GM19240 (cell line): ENCODE measurements at regions not wholly inside any gene's neighbourhood (a gene's known extent, or its start where the extent isn't known, plus 50 kb on each side); places are given as distances from the start of the nearest gene placed in this dataset.

Source experiments
- DNase-seq: peaks from one replicate; pipeline ENCODE4 v3.0.0; 2011; ENCODE audit warnings: low spot score; ENCODE audit not compliant: insufficient read length

DNA sequence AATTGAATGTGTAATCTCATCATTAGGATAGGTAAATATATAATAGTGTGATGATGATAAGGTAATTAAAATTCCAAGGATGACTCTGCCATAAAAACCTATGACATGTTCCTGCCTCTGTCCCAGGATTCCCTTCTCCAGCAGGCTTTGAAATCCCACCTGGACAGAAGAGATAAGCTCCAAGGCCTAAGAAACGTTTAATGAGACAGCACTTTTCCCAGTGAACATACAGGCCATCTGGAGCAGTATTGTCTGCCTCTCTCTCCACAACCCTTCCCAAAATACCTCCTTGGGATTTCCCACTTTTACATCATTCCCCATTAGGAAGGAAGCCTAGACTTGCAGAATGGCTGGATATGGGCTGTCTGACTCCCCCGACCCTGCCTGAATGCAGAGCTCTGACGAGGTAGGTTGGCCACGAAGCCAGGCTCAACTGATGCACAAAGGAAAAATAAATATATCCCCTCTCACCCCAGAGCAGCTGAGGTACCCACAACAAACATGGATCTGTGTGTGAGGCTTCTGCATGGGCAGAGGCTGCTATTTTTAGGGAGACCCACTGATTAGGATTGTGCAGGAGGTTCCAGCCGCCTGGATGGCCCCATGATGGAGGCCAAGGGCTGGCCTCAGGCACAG is 71.0 kb downstream of the TMPRSS5 start:
- no peak for DNase-seq

GRCh38 chr11:113632981-113633380 is 73.1 kb downstream of the TMPRSS5 start:
- DNase-seq: no peak

- DNase-seq: no peak
Observed at GRCh38 chr11:113629562-113629961, 76.5 kb downstream of the TMPRSS5 start.

DNA sequence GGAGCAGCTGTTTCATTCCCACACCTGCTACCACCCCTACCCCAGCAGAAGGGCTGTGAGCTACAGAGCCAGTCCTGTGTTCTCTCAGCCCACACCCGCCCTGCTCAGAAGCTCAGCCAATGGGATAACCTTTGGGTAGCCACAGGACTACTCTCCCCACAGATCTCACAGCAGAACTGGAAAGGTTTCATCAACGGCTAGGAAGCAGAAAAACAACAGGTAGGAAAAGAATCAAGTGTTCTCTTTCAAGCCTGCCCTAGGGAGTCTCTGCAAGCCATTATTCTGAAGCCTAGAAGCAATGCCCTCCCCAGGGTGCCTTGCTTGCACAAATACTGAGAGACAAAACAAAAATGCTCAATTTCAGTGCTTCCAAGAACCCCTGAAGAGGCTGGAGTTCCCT is 77.2 kb downstream of the TMPRSS5 start:
- no peak for DNase-seq

DNA sequence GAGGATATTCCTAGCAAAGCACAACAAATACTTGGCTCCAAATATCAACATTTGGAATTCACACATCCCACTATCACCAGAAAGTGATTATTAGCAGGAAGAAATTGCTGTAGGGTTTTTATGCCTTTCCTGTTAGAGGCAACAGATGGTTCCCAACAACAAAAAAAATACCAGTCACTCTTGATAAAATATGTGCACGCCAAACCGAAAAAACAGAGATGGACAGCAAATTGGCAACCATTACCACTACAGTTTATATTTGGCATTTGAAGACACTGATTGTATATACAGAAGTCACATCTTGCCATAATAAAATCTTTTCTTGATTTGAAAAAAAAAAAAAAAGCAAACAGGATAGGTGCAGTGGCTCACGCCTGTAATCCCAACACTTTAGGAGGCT is 78.2 kb downstream of the TMPRSS5 start:
- no peak for DNase-seq

DNA sequence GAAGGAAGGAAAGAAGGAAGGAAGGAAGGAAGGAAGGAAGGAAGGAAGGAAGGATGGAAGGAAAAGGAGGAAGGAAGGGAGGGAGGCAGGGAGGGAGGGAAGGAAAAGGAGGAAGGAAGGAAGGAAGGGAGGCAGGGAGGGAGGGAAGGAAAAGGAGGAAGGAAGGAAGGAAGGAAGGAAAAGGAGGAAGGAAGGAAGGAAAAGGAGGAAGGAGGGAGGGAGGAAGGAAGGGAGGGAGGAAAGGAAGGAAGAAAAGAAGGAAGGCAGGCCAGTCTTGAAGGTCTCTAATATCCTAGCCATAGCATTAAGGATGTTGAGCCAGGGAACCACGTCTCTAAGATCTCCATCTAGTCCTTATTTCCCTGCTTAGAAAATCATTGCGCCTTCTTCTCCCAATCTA is 78.8 kb downstream of the TMPRSS5 start:
- no peak for DNase-seq

DNA sequence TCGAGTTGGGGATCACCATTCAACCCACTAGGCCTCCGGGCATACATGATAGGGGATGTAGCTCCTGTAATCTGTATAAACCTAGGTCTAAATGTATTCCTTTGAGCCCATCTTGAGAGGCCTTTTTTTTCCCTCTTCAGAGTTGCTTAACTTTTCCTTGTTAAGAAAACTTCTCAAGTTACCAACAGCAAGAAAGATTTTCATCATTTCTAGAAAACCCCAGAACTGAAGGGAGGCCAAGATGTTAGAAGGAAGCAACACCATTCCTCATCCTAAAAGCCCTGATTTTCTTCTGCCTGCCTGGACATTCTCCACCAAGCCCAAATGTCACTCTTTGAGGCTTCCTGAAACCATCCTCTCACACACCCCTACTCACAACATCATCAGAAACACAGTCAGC is 79.4 kb downstream of the TMPRSS5 start:
- DNase-seq: no peak

GRCh38 chr11:113623114-113623513 is 83.0 kb downstream of the TMPRSS5 start:
- DNase-seq: no peak

GRCh38 chr11:113618360-113618759 is 87.7 kb downstream of the TMPRSS5 start:
- no peak for DNase-seq

DNA sequence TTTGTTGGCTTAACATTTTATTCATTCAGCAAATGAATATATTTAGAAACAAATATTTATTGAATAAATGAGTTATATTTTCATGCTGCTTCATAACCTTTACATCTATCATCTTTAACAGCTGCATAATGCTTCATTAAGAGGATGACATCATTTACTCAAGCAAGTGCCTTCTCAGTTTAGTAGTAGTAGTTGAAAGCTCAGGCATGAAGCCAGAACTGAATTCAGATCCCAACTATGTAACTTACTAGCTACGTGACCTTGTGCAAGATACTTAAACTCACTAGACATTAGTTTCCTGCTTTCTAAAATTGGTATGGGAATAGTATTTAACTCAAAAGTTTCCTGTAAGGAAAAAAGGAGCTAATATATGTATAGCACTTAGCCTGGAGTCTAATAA is 90.3 kb downstream of the TMPRSS5 start:
- DNase-seq: no peak

GRCh38 chr11:113615098-113615497 is 91.0 kb downstream of the TMPRSS5 start:
- DNase-seq: no peak

- DNase-seq: no peak
Observed at GRCh38 chr11:113614097-113614496, 92.0 kb downstream of the TMPRSS5 start.

DNA sequence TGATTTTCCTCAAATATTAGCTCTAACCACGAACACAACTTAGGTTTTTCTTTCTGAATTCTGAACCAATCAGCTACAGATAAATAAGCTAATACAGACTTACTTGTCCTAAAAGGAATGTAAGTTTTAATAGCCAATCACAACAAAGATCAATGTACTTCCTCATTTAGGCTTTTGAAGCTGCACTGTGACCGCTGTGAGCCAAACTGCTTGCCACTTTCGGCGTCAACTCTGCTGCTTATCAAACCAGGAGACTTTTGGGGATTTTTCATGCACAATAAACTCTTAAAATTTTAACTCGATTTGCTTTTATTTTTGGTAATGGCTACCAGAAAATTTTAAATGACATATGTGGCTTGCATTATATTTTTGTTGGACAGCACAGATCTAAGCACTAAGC is 92.5 kb downstream of the TMPRSS5 start:
- DNase-seq: no peak

- DNase-seq: no peak
Observed at GRCh38 chr11:113604186-113604585, 101.9 kb downstream of the TMPRSS5 start.

DNA sequence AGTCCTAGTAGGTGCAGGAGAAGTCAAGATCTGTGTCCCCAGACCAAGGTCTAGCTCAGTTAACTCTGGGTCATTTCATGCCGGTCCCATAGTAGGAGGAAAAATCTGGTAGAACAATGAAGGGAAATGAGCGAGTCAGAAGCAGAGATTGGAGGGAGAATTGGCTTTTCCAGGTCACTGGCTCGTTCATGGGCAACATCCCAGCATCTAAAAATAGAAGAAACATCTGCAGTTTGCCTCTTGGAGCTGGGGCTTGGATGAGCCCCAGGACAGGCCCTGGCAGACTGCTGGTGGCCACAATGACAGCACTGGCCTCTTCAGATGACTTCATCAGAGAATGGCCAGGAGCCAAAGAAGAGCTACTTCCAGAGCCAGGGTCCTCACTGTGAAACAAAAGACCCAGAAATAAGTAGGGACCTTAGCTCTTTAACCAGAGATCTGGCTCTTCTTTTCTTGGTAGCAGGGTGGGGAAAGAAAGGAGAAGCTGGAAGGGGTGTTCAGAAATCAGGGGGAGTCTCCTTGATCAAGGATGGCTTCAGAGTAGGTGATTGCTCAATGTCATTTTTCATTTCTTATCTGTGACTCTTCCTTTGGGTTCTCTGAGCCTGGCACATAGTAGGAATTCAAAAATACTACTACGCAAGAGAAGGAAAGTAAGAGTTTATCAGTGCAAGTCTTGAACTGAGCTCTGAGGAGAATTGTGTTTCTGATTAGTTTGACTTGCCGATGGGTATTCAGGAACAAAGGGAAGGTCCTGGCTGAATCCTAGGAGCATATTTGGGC is 102.6 kb downstream of the TMPRSS5 start:
- DNase-seq: no peak

DNA sequence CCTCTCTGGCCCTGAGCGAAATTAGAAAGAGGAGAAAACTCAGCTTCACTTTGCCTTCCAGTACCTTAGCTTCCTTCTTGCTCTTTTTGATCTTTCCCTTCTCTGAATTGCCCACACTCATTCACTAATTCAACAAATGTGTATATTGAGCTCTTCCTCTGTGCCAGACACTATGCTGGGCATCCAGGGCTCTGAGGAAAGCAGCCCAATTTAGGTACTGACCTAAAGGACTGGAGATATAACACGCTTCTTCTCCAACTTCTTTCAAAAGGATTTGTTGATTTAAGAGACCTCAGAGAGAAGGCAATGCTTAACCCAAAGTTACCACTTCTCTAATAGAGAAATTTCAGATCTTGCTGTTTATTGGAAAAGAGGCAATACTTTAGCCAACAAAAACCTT is 103.6 kb downstream of the TMPRSS5 start:
- no peak for DNase-seq

- no peak for DNase-seq
Observed at GRCh38 chr11:113596658-113597057, 109.5 kb downstream of the TMPRSS5 start.

DNA sequence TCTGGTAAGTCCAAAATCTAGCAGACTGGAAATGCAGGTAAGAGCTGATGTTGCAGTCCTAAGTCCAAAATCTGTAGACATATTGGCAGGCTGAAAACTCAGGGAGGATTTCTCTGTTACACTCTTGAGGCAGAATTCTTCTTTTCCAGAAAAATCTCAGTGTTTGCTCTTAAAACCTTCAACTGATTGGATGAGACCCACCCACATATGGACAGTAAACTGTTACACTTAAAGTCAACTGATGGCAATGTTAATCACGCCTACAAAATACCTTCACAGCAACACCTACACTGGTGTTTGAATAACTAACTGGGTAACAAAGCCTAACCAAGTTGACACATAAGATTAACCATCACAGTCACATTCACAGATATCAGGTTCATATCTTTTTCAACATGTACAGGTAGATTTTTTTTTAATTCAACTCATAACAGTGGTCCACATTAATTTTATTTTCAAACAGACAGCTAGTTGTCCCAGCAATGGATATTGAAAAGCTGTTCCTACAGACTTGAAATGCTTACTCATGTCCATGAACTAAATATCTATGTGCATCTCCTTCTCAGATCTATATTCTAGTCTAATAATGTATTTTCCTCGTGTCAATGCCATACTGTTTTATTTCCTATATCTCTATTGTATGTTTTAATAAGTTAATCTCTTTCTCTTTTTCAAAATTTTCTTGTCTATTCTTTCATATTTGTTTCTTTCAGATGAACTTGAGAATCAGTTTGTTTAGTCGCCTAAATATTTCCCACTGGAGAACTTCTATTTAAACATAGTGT is 110.1 kb downstream of the TMPRSS5 start:
- DNase-seq: no peak

- no peak for DNase-seq
Observed at GRCh38 chr11:113593698-113594308, 112.3 kb downstream of the TMPRSS5 start.

GRCh38 chr11:113591117-113591516 is 115.0 kb downstream of the TMPRSS5 start:
- DNase-seq: no peak

DNA sequence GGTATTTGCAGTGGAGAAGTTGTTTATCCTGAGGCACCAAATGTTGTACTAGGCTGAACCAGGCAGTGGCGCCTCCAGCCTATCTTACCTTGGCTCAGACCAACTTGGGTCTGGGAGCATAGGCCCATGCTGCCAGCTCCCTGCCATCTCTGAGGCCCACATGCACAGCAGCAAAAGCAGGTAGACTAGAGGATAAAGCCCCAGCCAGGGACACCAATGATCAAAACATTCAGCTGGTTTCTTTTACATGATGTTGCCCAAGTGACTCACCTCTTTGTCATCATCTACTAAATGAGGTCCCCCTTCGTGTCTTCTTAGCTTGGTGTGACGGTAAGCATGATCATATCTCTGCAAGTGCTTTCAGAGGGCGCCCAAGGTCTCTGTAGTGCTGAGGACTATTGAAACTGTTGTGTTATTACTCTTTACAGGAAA is 112.1 kb upstream of the DRD2 start:
- DNase-seq: no peak

GRCh38 chr11:113584371-113584770 is 109.2 kb upstream of the DRD2 start:
- DNase-seq: no peak
